GM13976 (cell line): ENCODE measurements at regions not wholly inside any gene's neighbourhood (a gene's known extent, or its start where the extent isn't known, plus 50 kb on each side); places are given as distances from the start of the nearest gene placed in this dataset.
"Not testable (repeated sequence)": the region's sequence is repeated elsewhere in the genome, so short reads cannot be mapped to it uniquely, and the experiment has no call there.

Source experiments
- DNase-seq: peaks from one replicate; pipeline ENCODE4 v3.0.0; 2012; ENCODE audit warnings: low spot score
- in situ Hi-C: fragments of 300-500 bp; cut with MboI; formaldehyde crosslinking; loops from one replicate; pipeline ENCODE4 v1.12.0; 2022; ENCODE audit warnings: low sequenced_read_pairs, mixed read lengths, inconsistent platforms; ENCODE audit not compliant: unreplicated experiment
- TF ChIP-seq, protein P1 (sequence below): IDR thresholded peaks from 2 replicates; pipeline ENCODE4 v1.5.1; 2012; ENCODE audit warnings: borderline replicate concordance, mild to moderate bottlenecking; ENCODE audit not compliant: insufficient read depth; ENCODE audit errors: extremely low read depth, missing control alignments, control extremely low read depth

DNA sequence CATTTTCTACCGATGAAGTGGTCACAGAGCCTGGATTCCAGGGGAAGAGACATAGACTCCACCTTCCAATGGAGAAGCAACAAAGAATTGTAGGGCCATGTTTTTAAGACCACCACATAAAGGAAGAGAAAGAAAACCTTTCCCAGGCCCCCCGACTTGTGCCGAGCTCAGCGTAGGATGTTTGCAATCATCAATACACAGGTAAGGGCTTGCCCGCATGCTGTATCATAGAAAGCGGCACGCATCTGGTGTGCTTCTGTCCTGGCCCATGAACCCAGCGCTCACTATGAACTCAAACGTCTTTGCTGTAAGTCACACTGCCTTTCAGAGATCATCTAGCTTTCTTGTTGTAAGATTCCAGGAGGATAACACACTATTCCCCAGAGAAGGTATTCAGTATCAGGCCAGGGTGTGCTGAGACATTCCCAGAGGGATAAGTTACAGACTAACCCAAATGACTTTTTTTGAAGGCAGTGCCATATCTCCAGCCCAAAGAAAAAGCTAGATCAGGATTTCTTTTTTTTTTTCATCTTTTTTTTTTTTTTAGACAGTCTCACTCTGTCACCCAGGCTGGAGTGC lies 79.5 kb upstream of the RPL38 start:
- TF ChIP-seq, protein P1, sequence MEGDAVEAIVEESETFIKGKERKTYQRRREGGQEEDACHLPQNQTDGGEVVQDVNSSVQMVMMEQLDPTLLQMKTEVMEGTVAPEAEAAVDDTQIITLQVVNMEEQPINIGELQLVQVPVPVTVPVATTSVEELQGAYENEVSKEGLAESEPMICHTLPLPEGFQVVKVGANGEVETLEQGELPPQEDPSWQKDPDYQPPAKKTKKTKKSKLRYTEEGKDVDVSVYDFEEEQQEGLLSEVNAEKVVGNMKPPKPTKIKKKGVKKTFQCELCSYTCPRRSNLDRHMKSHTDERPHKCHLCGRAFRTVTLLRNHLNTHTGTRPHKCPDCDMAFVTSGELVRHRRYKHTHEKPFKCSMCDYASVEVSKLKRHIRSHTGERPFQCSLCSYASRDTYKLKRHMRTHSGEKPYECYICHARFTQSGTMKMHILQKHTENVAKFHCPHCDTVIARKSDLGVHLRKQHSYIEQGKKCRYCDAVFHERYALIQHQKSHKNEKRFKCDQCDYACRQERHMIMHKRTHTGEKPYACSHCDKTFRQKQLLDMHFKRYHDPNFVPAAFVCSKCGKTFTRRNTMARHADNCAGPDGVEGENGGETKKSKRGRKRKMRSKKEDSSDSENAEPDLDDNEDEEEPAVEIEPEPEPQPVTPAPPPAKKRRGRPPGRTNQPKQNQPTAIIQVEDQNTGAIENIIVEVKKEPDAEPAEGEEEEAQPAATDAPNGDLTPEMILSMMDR = no peak
- no peak for DNase-seq
- in situ Hi-C loops = no loop called here

DNA sequence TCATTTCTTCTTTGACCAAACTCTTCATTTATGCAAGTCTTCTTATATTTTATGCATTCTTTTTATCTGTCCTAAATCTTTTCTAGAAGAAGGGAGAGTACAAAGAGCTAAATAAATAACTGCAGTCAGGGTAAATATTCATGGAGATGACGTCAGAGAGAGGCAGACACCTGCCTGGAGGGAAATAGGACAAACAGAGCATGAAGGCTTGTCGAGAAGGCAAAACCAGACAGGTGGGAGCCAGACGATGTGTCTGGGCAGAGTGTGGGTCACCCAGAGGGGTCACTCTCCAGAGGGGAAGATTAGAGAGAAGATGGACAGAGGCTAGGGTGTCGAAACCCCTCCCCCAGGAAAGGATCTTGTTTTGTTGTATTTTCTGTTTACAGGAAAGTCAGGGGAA lies 78.3 kb upstream of the RPL38 start:
- in situ Hi-C loops = no loop called here
- no peak for DNase-seq
- TF ChIP-seq, protein P1 = no peak

- TF ChIP-seq, protein P1 = no peak
- DNase-seq = no peak
Measured at GRCh38 chr17:74126179-74126900, 77.1 kb upstream of the RPL38 start.

GRCh38 chr17:74126959-74127358 lies 76.5 kb upstream of the RPL38 start:
- DNase-seq = no peak
- TF ChIP-seq, protein P1 = no peak
- in situ Hi-C loops = no loop called here

More at GRCh38 chr17:74126179-74126900, 77.1 kb upstream of the RPL38 start:
- in situ Hi-C loops = no loop called here

GRCh38 chr17:74128456-74129211 lies 74.8 kb upstream of the RPL38 start:
- TF ChIP-seq, protein P1 = no peak
- in situ Hi-C loops = no loop called here
- no peak for DNase-seq

- DNase-seq, in situ Hi-C loops: not testable (repeated sequence)
Measured at GRCh38 chr17:74129800-74130199, 73.7 kb upstream of the RPL38 start.

- TF ChIP-seq, protein P1 = no peak
- DNase-seq = no peak
- in situ Hi-C loops = no loop called here
Measured at GRCh38 chr17:74130276-74130675, 73.2 kb upstream of the RPL38 start.
